Suppressor macrophage treated with lipopolysaccharide for 4 hours (primary cell): ENCODE measurements at regions not wholly inside any gene's neighbourhood (a gene's known extent, or its start where the extent isn't known, plus 50 kb on each side); places are given as distances from the start of the nearest gene placed in this dataset.
"Not testable (repeated sequence)": the region's sequence is repeated elsewhere in the genome, so short reads cannot be mapped to it uniquely, and the experiment has no call there.

Experiments used
- DNase-seq: peaks from one replicate; pipeline ENCODE4 v3.0.0-alpha.2; 2020

DNA sequence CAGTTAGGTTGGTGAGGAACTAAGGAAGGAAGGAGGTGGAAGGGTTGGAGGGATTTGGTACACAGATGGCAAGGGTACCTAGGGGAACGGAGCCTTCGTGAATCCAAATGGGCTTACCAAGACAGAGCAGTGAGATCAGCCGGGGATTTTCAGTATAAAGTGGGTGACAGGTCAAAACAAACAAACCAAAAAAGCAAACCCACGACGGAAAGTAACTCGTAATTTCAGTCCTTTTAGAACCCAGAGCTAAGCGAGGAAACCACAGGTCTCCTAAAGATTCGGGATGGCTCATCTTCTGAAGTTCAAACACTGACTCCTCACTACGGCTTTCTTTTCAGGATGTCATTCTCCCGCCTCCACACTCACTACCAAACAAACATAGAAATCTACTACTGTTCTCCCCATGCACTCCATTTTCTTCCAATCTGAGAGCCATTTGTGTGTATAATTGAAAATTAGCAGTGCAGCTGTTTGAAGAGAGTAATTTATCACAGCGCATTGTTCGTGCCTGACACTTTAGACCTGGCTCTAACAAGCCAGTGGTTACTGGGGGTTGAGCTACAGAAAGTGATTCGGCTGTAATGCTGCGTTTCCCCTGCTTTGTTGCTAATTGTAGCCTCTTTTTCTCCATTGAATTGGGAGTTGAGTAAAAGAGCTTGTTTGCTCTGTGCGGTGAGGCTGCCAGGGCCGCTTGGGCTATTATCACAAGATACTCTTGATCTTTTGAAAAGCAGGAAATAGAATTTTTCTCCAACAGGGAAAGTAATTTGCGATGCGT, 64.7 kb upstream of the CCDC39 start:
- DNase-seq: no peak

DNA sequence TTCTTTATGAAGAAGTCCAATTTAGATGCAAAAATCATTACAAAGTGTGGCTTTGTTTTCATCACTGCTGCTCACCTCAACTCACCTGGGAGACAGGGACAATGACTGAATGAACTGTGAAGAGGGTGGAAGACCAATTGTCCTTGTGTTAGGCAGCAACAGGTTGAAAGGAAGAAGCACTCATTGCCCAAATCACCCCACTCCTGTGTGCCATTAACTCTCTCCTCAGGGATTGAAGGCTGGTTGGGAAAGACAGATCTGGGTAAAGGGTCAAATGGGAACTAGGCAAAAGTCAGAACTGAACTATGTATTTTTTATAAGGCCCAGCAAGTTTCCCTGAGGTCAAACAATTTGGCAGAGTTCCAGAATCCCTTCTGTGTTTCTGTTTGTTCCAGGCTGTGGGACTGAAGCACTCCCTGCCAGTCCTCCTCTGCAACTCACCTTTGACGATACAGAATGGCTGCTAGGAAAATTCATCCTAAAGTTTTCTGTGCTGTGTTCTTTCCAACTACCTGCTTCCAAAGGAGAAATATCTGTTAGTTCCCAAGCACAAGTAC, 68.6 kb upstream of the CCDC39 start:
- no peak for DNase-seq

DNA sequence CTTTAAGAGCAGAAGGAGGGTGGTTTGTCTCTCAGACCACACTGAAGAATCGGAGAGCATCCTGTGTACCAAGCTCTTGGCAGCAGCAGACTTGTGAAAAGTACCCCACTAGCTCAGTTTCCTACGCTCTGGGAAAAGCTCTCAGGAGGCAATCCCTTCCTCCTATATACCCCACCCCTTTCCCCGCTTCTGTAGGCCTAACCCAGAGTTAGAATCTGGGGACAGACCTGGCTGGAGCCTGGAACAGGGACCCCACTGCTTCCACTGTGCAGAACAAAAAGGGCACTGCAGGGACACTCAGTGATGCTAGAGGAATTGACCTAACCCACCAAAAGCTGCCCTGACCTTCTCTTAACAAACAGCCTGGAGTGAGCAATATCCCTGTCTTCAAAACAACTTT, 70.0 kb upstream of the CCDC39 start:
- DNase-seq: no peak

DNA sequence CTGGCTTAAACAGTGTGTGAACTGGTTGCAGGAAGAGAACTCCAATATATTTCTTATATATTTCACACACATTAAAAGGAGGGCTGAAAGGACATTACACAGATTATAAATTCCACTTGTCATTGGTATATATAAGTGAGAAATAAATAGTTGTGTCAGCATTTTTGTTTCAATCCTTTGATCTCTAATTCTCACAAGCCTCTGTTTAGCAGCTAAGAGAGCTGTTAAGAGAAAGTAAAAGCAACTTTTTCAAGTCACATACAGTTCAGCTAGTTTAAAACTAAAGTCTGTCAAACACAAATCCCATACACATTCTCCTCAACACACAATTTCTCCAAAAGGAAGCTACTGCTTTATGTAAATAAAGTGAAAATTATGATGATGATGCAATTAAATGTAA, 70.5 kb upstream of the CCDC39 start:
- DNase-seq: no peak

DNA sequence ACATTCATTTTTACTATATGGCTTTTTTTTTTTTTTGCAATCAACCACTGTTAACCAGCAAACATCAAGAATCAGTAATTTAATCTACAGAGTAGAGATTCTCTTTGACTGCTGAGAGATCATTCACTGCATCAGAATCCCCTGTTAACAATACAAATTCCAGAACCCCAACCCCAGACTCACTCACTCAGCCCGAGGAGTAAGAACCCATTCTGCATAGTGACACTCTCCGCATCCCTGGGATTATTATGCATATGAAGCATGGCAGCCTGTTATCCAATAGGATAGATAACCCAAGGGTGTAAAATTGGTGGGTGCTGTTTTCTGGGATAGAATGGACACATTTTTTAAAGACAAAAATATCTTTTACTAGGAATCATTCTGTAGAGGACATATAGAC, 76.3 kb upstream of the CCDC39 start:
- no peak for DNase-seq

DNA sequence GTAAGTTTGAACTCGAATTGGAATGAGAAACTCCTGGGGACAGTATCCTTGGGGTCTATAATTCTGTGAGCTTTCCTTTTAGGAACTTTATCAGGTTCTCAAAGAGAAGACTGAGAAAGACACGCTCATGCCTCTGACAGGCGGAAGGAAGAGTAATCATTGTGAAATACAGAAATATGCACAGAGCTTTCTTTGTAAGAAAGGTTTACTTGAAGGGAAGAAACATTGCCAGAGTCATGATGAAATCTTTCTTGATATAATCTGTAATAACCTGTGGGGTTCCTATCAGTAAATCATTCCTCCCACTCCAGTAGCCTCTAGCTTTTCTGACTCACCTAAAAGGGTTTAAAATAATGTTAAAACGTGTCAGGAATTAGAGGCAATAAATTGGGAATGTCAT, 83.6 kb upstream of the CCDC39 start:
- no peak for DNase-seq

DNA sequence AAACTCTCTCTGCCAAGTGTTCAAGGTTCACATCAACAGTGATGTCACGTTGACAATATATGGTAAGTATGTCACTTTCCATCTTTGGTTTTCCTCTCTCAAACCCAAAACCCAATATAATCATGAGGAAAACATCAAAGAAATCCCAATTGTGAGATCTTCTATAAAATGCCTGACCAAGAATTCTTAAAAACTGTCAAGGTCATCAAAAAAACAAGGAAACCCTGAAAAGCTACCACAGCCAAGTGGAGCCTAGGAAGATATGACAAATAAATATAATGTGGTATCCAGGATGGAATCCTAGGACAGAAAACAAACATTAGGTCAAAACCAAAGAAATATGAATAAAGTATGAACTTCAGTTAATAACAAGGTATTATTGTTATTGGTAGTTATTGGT, 85.2 kb upstream of the CCDC39 start:
- DNase-seq: no peak

DNA sequence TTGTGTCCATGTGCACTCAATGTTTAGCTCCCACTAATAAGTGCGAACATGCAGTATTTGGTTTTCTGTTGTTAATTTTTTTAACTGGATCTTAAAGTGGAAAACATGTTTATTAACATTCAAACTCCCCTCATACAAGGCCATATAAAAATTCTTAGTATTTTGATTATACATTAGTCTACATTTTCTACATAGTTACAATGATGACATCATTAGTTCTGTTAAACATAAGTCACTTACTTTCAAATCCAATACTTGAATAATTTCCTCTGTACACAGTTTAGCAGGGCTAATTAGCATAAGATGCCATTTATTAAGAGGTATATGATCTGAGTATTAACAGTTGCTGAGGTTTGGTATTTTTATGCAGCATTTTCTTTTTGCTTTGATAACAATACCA, 91.3 kb upstream of the CCDC39 start:
- no peak for DNase-seq

DNA sequence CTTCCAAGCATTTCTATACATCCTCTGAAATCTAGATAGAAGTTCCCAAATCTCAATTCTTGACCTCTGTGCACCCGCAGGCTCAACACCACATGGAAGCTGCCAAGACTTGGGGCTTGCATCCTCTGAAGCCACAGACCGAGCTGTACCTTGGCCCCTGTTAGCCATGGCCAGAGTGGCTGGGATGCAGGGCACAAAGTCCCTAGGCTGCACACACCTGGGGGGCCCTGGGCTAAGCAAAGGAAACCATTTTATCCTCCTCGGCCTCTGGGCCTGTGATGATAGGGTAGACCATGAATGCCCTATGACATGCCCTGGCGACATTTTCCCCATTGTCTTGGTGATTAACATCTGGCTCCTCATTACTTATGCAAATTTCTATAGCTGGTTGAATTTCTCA, 97.1 kb upstream of the CCDC39 start:
- no peak for DNase-seq

DNA sequence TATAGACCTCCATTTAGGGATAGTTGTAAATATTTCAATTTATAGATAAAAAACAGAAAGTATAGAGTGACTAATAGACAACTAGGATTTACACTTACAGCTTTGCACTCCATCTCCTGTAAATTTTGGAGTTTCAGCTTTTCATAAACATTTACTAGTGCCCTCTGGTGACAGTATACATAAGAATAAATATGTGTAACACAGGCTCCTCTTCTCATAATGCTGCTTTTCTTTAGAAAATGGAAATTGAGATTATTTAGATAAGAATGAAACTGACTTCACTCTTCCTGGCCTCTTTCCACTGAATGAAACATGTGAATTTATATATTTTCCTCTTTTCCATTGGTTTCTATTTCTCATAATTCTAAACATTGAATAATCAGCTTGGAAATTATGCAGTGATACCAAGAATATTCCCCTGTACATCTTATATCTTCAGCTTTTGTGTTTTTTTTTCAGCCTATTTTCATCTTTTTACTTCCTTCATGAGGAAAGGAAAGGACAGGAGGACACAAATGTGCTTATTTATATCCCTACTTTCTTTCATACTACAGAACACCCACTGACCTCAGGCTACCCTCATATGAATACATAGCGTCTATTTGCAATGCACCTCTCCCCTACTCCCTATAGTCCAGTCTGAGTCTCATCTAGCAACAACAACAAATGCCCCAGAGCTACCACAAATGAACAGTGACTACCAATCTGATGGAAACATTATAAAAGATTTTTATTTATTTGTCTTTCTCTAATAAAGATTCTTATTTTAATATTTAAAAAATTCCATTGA, 103.1 kb upstream of the CCDC39 start:
- DNase-seq: no peak

DNA sequence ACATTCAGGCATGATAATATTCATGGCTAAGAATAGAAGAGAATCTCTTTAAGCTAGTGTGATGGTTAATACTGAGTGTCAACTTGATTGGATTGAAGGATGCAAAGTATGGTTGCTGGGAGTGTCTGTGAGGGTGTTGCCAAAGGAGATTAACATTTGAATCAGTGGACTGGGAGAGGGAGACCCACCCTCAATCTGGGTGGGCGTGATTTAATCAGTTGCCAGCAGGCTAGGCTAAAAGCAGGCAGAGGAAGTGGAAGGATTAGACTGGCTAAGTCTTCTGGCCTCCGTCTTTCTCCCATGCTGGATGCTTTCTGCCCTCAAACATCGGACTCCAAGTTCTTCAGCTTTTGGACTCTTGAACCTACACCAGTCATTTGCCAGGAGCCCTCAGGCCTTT, 106.9 kb upstream of the CCDC39 start:
- DNase-seq: not testable (repeated sequence)

DNA sequence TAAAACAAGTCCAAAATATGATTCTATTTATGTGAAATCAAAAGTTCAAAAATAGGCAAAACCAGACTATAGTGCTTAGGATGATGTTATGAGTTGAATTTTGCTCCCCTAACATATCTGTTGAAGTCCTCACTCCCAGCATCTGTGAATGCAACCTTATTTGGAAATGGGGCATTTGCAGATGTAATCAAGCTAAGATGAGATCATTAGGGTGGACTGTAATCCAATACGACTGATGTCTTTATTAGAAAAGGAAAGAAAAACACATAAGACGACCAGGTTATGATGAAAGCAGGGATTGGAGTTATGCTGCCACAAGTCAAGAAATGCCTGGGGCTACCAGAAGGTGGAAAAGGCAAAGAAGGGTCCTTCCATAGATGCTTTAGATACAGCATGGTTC, 110.5 kb upstream of the CCDC39 start:
- no peak for DNase-seq

DNA sequence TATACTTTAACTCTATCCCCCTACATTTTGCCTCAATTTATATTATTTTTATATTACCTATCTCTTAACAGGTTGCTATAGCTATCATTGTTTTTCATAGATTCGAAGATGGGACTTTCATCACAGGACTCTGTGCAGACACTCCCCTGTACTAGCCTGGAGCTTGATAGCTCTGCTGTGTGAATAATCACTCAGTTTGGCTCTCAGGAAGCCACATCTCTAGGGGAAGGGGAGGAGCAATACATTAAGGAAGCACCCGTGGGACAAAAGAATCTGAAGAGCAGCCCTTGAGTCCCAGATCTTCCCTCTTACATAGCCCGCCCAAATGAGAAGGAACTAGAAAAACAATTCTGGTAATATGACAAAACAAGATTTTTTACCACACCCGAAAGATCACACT, 114.3 kb upstream of the FXR1 start:
- DNase-seq: no peak

DNA sequence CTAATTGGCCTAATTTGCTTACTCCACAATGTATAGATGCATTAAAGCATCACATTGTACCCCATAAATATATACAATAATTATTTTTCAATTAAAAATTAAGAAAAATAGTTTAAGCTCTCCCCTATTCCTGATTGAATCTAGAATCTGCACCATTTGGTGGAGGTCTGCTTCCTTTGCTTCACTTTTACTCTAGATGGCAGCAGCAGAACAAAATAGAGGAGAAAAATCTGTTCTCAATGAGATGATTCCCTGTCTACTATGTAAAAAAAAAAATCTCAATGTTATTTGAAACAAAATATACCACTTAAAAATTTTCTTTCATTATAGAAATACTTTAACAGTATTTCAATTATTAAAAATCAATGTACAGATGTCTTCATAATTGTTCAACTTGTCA, 109.6 kb upstream of the FXR1 start:
- peak; percentile 12 for DNase-seq

DNA sequence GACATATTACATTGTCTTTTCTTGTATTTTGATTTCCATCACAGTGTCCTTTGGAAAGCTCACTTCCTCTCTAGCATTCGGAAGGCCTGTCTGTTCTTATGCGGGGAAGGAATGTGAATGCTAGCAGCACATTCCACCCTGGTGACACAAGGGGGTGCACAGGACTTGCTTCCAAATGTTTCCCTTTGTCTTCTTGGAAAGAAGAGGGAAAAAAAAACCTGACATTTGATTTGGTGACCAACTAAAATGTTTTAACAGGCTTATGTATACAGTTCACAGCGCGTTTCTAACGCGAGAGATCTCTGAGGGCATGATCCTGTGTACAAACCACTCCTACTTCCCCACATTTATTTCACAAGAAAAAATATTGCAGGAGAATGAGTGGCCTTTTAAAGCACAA, 107.6 kb upstream of the FXR1 start:
- DNase-seq: no peak

DNA sequence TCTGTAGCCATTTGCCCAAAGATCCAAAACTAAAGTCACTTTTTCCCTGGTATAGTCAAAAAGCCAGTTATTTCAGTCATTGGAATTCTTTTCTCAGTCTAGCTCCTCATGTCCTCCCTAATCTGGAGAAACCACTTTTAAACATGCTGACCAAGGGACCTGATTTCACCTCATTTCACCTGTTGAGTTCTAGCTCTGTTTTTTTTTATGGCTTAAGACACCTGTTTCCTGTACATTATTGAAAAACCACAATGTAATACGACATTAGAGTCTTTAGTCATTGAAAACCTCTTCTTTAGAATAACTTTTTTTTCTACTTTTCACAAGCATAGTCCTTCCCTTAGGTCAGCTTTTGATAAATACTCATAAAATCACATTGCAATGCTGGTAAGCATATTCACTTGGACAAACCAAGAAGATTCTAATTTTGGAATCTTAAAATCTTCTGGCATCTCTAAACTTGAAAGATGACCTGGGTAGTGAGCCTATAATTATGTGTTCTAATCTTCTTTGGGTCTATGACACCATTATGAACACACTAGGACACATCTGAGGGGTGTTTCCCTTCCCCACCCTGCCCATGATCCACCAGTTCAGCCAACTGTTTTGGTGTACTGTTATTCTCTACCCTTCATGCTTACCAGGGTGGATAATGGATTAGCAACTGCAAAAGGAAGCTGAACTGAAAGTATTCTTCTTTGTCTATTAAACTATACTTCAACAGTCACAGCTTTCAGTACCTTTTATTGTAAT, 103.5 kb upstream of the FXR1 start:
- no peak for DNase-seq

DNA sequence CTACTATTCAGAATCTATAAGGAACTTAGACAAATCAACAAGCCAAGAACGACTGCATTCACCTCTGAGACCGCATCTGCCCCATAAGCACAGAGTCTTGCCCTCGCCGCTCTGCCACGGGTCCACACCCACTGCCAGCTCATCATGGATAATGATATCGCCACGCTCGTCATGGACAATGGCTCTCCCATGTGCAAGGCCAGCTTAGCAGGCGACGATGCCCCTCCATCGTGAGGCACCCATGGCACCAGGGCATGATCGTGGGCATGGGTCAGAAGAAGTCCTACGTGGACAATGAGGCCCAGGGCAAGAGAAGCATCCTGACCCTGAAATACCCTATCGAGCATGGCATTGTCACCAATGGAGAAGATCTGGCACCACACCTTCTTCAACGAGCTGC, 92.1 kb upstream of the FXR1 start:
- no peak for DNase-seq

DNA sequence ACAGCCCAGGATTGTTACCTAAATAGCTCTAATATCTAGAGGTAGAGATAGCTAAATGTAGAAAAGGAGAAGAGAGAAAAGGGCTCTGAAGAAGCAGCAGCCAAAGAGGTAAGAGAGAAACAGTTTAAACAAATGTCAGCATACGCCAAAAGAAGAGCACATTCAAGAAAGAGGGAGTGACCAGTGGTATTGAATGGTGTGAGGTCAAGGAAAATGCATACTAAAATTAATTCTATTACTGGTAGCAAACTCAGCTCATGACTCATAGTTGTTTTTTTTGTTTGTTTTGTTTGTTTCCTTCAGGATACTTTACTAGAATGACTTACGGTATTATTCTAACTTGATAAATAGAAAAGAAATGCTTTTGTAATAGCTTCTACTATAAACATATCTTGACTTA, 86.5 kb upstream of the FXR1 start:
- no peak for DNase-seq

DNA sequence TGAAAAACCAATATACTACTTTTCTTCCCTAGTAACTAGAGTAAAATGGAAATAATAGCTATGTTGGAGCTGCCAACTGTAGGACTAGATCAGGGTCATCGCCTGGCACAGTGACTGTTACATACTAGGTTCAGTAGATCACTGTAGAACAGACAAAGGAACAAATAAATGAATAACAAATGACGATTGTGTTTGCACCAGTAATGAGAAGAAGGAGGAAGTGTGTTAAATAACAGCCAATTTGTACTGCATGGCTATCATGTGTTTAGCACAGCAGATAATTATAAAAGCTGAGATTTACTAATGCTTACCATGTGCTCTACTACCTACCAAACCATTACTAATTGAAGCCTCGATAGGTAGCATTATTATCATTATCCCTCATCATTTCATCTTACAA, 85.3 kb upstream of the FXR1 start:
- no peak for DNase-seq

DNA sequence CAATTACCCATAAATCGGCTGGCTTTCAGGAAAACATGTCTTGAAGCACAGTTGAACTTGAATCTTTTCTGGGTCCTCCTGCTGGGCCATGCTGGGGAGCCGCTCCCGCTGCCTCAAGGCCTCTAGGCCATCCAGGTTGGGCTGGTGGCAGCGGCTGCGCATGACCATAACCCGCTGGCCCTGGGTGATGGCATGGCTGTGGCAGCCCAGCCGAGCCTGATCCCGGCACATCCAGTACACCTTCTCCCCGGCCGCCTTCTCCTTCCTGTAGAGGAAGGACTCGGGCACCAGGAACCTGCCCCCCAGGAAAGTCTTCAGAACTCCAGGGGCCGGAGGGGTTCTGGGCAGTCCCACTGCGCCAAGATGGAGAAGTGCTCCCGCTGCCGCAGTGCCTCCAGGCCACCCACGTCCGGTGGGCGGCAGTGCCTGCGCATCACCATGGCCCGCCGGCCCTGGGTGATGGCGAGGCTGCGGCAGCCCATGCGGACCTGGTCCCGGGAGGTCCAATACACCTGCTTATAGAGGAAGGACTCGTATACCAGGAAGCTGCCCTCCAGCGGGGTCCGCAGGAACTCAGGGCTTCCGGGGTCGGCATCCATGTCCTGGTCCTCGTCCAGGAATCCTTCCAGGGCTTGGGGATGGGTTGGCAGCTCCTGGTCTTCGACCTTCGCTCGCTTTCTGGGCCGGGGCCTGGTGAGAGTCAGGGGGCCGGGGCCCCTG, 84.3 kb upstream of the FXR1 start:
- DNase-seq: no peak

DNA sequence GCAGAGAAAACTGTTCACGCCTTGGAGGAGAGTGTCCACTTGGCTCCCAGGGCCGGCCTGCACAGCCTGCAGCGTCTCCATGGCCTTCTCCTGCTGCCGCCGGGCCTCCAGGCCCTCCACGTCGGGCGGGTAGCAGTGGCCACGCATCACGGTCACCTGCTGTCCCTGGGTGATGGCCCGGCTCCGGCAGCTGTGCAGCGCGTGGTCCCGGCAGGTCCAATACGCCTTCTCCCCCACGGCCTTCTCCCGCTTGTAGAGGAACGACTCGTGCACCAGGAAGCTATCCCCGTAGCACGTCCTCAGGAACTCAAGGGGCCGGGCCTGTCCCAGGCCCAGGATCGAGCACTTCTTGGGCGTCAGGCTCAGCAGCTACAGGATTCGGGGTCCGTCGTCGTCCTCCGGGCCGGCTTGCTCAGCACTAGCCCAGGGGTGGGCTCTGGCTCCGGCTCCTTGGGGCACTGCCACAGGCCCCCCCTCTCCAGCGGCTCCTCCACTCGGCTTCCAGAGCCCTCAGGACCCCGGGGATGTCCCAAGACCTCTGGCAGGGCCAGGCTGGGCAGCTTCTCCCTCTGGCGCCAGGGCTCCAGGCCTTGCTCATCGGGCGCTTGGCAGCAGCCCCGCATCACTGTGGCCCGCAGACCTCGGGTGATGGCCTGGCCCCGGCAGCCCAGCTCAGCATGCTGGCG, 83.6 kb upstream of the FXR1 start:
- DNase-seq: no peak
